AG10803 (cell line): ENCODE measurements at regions not wholly inside any gene's neighbourhood (a gene's known extent, or its start where the extent isn't known, plus 50 kb on each side); places are given as distances from the start of the nearest gene placed in this dataset.
A peak's percentile ranks its signal among the peaks of the same experiment; 100 is the strongest.

ENCODE experiments used
- DNase-seq: peaks from one replicate; pipeline ENCODE4 v3.0.0; 2010; ENCODE audit warnings: low read depth
- H3K4me3 ChIP-seq: 2 replicates; pipeline ENCODE4 v1.5.1; 2011; ENCODE audit warnings: mild to moderate bottlenecking, low read length, control low read depth
- TF ChIP-seq, protein P1 (sequence below): conservative IDR thresholded peaks from 2 replicates; pipeline ENCODE4 v1.5.1; 2011; ENCODE audit warnings: mild to moderate bottlenecking, low read length, control low read depth, inconsistent platforms

DNA sequence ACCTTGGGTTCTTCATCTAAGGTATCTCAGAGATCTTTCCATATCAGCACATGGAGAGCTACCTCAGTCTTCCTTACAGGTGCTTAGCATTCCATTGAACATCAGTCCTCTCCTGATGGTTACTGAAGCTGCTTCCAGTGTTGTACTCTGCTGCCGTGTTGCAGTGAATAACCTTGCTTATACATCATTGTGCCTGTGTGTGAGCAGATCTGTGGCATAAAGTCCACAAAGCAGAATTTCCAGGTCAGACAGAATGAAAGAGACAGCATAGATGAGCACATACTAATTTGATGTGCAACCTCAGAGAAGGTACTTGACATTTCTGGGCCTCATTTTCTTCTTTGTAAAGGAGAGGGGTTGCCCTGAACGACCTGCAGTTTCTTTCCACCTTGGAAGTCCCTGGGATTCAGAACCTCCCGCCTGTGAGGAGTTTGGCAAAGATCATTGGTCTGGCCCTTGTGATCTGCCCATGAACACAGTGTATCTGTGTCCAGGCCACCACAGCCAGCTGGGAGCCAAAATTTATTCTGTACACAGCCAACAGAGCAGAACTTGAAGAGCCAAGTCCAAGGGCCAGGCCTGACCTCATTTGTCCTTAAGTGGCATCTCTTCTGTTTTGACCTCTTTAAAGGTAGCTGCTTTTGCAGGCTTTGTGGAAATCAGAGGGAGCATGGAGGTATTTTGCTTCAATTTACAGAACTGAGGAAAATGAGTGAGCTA lies 57.2 kb upstream of the SLC7A14 start:
- no peak overlapping the region for H3K4me3 ChIP-seq
- DNase-seq: no peak
- TF ChIP-seq, protein P1, sequence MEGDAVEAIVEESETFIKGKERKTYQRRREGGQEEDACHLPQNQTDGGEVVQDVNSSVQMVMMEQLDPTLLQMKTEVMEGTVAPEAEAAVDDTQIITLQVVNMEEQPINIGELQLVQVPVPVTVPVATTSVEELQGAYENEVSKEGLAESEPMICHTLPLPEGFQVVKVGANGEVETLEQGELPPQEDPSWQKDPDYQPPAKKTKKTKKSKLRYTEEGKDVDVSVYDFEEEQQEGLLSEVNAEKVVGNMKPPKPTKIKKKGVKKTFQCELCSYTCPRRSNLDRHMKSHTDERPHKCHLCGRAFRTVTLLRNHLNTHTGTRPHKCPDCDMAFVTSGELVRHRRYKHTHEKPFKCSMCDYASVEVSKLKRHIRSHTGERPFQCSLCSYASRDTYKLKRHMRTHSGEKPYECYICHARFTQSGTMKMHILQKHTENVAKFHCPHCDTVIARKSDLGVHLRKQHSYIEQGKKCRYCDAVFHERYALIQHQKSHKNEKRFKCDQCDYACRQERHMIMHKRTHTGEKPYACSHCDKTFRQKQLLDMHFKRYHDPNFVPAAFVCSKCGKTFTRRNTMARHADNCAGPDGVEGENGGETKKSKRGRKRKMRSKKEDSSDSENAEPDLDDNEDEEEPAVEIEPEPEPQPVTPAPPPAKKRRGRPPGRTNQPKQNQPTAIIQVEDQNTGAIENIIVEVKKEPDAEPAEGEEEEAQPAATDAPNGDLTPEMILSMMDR: no peak

DNA sequence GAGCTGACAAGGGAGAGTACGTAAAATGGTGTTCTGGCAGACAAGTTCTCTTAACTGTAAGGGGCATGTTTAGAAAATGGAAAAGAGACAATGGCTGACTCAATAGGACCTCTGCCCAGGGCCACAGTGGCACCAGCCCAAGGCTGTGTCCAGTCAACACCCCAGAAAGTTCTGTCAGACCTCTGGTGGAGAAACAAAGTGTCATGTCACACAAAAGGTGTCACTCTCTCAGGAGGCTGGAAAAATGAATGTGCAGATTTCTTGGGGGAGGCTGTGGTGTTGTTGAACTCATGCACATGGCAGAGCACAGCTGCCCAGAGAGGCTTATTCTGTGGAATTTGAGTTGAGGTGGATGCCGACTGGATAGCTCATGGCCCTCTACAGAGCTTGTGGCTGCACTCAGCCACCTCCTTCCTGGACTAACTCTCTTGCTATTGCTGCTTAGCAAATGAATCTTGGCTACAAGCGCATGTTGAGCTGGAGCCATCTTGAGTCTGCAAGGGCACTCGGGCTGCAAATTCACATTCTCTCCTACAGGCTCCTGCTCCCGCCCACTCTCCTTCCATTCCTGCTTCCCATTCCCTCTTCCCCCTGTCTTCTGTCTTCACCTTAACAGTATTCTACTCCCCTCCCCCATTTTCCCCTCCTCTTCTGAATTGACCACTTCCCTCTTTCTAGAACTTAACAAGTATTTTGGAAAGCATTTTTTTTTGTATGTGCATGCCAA lies 55.8 kb upstream of the SLC7A14 start:
- DNase-seq: peak; percentile 65
- no peak overlapping the region for H3K4me3 ChIP-seq
- TF ChIP-seq, protein P1: no peak

DNA sequence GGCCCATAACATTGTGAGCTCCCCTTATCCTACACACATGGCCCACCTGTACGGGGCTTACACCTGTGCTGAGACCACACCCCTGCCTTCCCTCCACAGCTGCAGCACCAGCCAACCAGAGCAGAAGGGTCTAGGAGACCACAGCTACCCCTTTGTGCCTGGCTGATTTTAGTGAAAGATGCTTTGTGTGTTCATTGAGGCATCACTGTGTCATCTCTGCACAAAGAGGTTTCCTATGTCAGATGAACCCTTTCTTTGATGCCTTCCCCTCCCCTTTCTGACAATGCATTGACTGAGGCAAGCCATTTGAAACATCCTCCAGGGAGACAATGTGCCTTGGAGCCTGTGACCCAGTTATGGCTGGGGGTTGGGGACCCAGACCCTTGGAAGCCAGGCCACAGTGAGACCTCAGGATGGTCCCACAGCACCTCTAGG lies 54.9 kb upstream of the SLC7A14 start:
- no peak for DNase-seq
- TF ChIP-seq, protein P1: no peak
- H3K4me3 ChIP-seq: no peak overlapping the region

DNA sequence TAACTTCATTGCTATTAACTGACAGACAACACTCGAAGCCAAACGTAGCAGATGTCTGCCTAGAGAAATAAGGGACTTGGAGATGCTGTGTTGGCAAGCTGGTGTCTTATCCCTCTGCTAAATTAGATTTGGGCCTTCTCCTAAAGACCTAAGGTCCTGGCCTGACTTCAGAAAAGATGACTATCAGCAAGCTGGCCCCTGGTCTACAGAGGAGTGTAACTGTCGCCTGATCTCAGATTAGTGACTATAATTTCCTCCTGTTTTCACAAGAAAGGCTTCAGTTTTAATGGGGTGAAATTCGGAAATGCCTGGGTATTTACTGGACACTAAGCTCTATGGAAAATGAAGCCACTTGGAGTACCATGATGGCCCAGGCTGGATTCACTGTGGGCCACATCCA lies 53.1 kb upstream of the SLC7A14 start:
- no peak overlapping the region for H3K4me3 ChIP-seq
- TF ChIP-seq, protein P1: no peak
- no peak for DNase-seq

DNA sequence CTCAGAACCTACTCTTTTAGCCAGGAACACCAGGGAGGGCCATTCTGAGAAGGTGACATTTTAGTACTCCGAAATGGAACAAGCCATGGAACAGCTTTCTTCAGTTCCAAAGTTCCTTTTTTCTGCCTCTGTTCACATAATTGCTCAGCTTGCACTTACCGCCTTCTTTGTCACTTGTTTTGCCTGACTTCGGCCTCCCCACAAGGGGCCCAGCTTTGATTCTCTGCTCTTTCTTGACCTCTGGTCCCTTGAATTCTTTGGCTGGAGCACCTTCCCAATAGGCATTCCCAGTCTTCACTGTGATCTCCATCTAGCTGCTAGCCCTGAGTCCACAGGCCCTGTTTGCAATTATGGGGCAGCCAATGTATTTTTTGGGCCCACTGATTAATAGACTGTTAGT lies 51.4 kb upstream of the SLC7A14 start:
- TF ChIP-seq, protein P1: no peak
- no peak overlapping the region for H3K4me3 ChIP-seq
- no peak for DNase-seq

DNA sequence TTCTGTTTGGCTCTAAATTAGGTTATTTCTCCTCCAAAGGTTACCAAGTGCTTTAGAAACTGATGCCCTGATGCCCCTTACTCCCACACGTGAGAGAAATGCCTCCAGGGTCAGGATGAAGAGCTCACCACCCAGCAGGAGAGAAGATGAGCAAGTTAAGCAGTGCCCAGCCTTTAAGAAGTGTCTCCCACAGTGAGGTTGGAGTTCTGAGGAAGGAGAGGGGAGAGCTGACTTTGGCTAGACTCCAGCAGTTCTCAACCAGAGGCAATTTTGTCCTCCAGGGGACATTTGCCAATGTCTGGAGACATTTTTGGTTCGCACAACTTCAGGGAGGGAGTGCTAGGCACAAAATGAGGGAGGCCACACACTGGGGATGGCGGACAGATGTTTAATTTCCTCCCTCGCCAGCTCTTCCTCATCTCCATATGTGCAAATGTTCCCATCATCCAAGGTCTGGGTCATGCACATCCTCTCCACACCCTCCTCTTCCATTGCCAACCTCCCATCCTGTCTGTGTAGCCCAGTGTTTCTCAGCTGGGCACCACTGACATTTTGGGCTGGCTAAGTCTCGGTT lies 50.6 kb upstream of the SLC7A14 start:
- no peak overlapping the region for H3K4me3 ChIP-seq
- TF ChIP-seq, protein P1: no peak
- no peak for DNase-seq
